ENCODE measurements at regions not wholly inside any gene's neighbourhood (a gene's known extent, or its start where the extent isn't known, plus 50 kb on each side); places are given as distances from the start of the nearest gene placed in this dataset.

GRCh38 chr6:150456466-150456865 lies 87.7 kb downstream of the IYD start:
- H3K4me1 Mint-ChIP-seq (ENCODE audit: low read depth): no peaks in the 10 kb centered on the region
- no peaks in the 10 kb centered on the region for H3K36me3 Mint-ChIP-seq (ENCODE audit: low read depth)
- H3K27me3 Mint-ChIP-seq (ENCODE audit: low read depth): peaks cover 4% of the 10 kb centered on the region
- no peak overlapping the region for H3K27ac Mint-ChIP-seq
- H3K4me3 Mint-ChIP-seq: no peak overlapping the region
- H3K9me3 Mint-ChIP-seq: no peaks in the 10 kb centered on the region

- Mint-ChIP-seq H3K4me1 (ENCODE audit: low read depth) (no peaks in the 10 kb centered on the region), H3K36me3 (ENCODE audit: low read depth) (no peaks in the 10 kb centered on the region), H3K27me3 (ENCODE audit: low read depth) (peaks cover 4% of the 10 kb centered on the region), H3K27ac (no peak overlapping the region), H3K4me3 (no peak overlapping the region), H3K9me3 (no peaks in the 10 kb centered on the region)
These were observed 88.3 kb downstream of the IYD start for GRCh38 chr6:150456902-150457643.

GRCh38 chr6:150458579-150458978 lies 89.8 kb downstream of the IYD start:
- Mint-ChIP-seq H3K4me1 (ENCODE audit: low read depth) (no peaks in the 10 kb centered on the region), H3K27me3 (ENCODE audit: low read depth) (peaks cover 4% of the 10 kb centered on the region)

GRCh38 chr6:150463852-150464251 lies 95.0 kb downstream of the IYD start:
- H3K9me3 Mint-ChIP-seq: no peaks in the 10 kb centered on the region
- no peak overlapping the region for H3K4me3 Mint-ChIP-seq
- H3K36me3 Mint-ChIP-seq (ENCODE audit: low read depth): no peaks in the 10 kb centered on the region
- no peaks in the 10 kb centered on the region for H3K4me1 Mint-ChIP-seq (ENCODE audit: low read depth)
- H3K27ac Mint-ChIP-seq: no peak overlapping the region
- no peaks in the 10 kb centered on the region for H3K27me3 Mint-ChIP-seq (ENCODE audit: low read depth)

More at GRCh38 chr6:150458579-150458978, 89.8 kb downstream of the IYD start:
- H3K4me3 Mint-ChIP-seq: no peak overlapping the region
- no peak overlapping the region for H3K27ac Mint-ChIP-seq
- H3K9me3 Mint-ChIP-seq: no peaks in the 10 kb centered on the region
- no peaks in the 10 kb centered on the region for H3K36me3 Mint-ChIP-seq (ENCODE audit: low read depth)

GRCh38 chr6:150464966-150465365 lies 96.2 kb downstream of the IYD start:
- Mint-ChIP-seq H3K27ac (no peak overlapping the region), H3K9me3 (no peaks in the 10 kb centered on the region), H3K4me3 (no peak overlapping the region), H3K27me3 (ENCODE audit: low read depth) (no peaks in the 10 kb centered on the region), H3K36me3 (ENCODE audit: low read depth) (no peaks in the 10 kb centered on the region), H3K4me1 (ENCODE audit: low read depth) (no peaks in the 10 kb centered on the region)

- Mint-ChIP-seq H3K4me3 (no peak overlapping the region), H3K36me3 (ENCODE audit: low read depth) (no peaks in the 10 kb centered on the region), H3K4me1 (ENCODE audit: low read depth) (no peaks in the 10 kb centered on the region), H3K27ac (no peak overlapping the region), H3K9me3 (no peaks in the 10 kb centered on the region), H3K27me3 (ENCODE audit: low read depth) (no peaks in the 10 kb centered on the region)
These were observed 96.8 kb downstream of the IYD start for GRCh38 chr6:150465610-150466009.

- no peak overlapping the region for H3K4me3 Mint-ChIP-seq
These were observed 97.4 kb downstream of the IYD start for GRCh38 chr6:150466196-150466595.

GRCh38 chr6:150470131-150470530 lies 101.3 kb downstream of the IYD start:
- no peaks in the 10 kb centered on the region for H3K36me3 Mint-ChIP-seq (ENCODE audit: low read depth)
- no peak overlapping the region for H3K4me3 Mint-ChIP-seq
- H3K27me3 Mint-ChIP-seq (ENCODE audit: low read depth): no peaks in the 10 kb centered on the region
- no peaks in the 10 kb centered on the region for H3K4me1 Mint-ChIP-seq (ENCODE audit: low read depth)
- H3K9me3 Mint-ChIP-seq: no peaks in the 10 kb centered on the region
- H3K27ac Mint-ChIP-seq: no peak overlapping the region

More at GRCh38 chr6:150466196-150466595, 97.4 kb downstream of the IYD start:
- no peak overlapping the region for H3K27ac Mint-ChIP-seq
- no peaks in the 10 kb centered on the region for H3K36me3 Mint-ChIP-seq (ENCODE audit: low read depth)
- H3K27me3 Mint-ChIP-seq (ENCODE audit: low read depth): no peaks in the 10 kb centered on the region
- H3K9me3 Mint-ChIP-seq: no peaks in the 10 kb centered on the region
- H3K4me1 Mint-ChIP-seq (ENCODE audit: low read depth): no peaks in the 10 kb centered on the region

- H3K36me3 Mint-ChIP-seq (ENCODE audit: low read depth): no peaks in the 10 kb centered on the region
- H3K4me1 Mint-ChIP-seq (ENCODE audit: low read depth): no peaks in the 10 kb centered on the region
- H3K9me3 Mint-ChIP-seq: no peaks in the 10 kb centered on the region
- no peaks in the 10 kb centered on the region for H3K27me3 Mint-ChIP-seq (ENCODE audit: low read depth)
- no peak overlapping the region for H3K27ac Mint-ChIP-seq
- H3K4me3 Mint-ChIP-seq: no peak overlapping the region
These were observed 102.3 kb downstream of the IYD start for GRCh38 chr6:150470960-150471665.

GRCh38 chr6:150478656-150479545 lies 110.1 kb downstream of the IYD start:
- Mint-ChIP-seq H3K4me3 (no peak overlapping the region), H3K4me1 (ENCODE audit: low read depth) (no peaks in the 10 kb centered on the region), H3K36me3 (ENCODE audit: low read depth) (no peaks in the 10 kb centered on the region), H3K27ac (no peak overlapping the region), H3K9me3 (no peaks in the 10 kb centered on the region), H3K27me3 (ENCODE audit: low read depth) (peaks cover 21% of the 10 kb centered on the region)

- Mint-ChIP-seq H3K36me3 (ENCODE audit: low read depth) (no peaks in the 10 kb centered on the region), H3K27ac (no peak overlapping the region), H3K27me3 (ENCODE audit: low read depth) (peaks cover 11% of the 10 kb centered on the region), H3K9me3 (no peaks in the 10 kb centered on the region), H3K4me3 (no peak overlapping the region), H3K4me1 (ENCODE audit: low read depth) (no peaks in the 10 kb centered on the region)
These were observed 114.1 kb downstream of the IYD start for GRCh38 chr6:150482883-150483409.

GRCh38 chr6:150485161-150485958 lies 114.3 kb upstream of the PLEKHG1 start:
- Mint-ChIP-seq H3K4me1 (ENCODE audit: low read depth) (no peaks in the 10 kb centered on the region), H3K27me3 (ENCODE audit: low read depth) (peaks cover under 1% of the 10 kb centered on the region), H3K27ac (no peak overlapping the region), H3K9me3 (no peaks in the 10 kb centered on the region), H3K4me3 (no peak overlapping the region), H3K36me3 (ENCODE audit: low read depth) (no peaks in the 10 kb centered on the region)

GRCh38 chr6:150486048-150486447 lies 113.6 kb upstream of the PLEKHG1 start:
- Mint-ChIP-seq H3K9me3 (no peaks in the 10 kb centered on the region), H3K27ac (no peak overlapping the region), H3K36me3 (ENCODE audit: low read depth) (no peaks in the 10 kb centered on the region), H3K4me3 (no peak overlapping the region), H3K4me1 (ENCODE audit: low read depth) (peaks cover under 1% of the 10 kb centered on the region), H3K27me3 (ENCODE audit: low read depth) (no peaks in the 10 kb centered on the region)

- H3K9me3 Mint-ChIP-seq: peaks cover 4% of the 10 kb centered on the region
- no peak overlapping the region for H3K4me3 Mint-ChIP-seq
- peaks cover 6% of the 10 kb centered on the region for H3K4me1 Mint-ChIP-seq (ENCODE audit: low read depth)
These were observed 109.1 kb upstream of the PLEKHG1 start for GRCh38 chr6:150490586-150490985.

More at GRCh38 chr6:150490586-150490985, 109.1 kb upstream of the PLEKHG1 start:
- Mint-ChIP-seq H3K36me3 (ENCODE audit: low read depth) (no peaks in the 10 kb centered on the region), H3K27ac (no peak overlapping the region), H3K27me3 (ENCODE audit: low read depth) (no peaks in the 10 kb centered on the region)
